ENCODE measurements at regions not wholly inside any gene's neighbourhood (a gene's known extent, or its start where the extent isn't known, plus 50 kb on each side); places are given as distances from the start of the nearest gene placed in this dataset.

GRCh38 chr13:74841123-74841522 lies 640.8 kb downstream of the TBC1D4 start:
- H3K4me1 Mint-ChIP-seq = no peaks in the 10 kb centered on the region
- ATAC-seq = no peak
- CTCF ChIA-PET = no interaction called here
- H3K9me3 Mint-ChIP-seq (ENCODE audit: low read depth) = no peaks in the 10 kb centered on the region
- no peak for DNase-seq
- no peak overlapping the region for H3K4me3 Mint-ChIP-seq
- intact Hi-C loops (cut with DNase I, micrococcal nuclease) = no loop called here
- no peak overlapping the region for H3K27ac Mint-ChIP-seq
- POLR2A ChIA-PET = no interaction called here
- H3K36me3 Mint-ChIP-seq (ENCODE audit: low read depth) = no peaks in the 10 kb centered on the region
- no peaks in the 10 kb centered on the region for H3K27me3 Mint-ChIP-seq

- Mint-ChIP-seq H3K27ac (no peak overlapping the region), H3K9me3 (ENCODE audit: low read depth) (no peaks in the 10 kb centered on the region), H3K36me3 (ENCODE audit: low read depth) (no peaks in the 10 kb centered on the region), H3K4me3 (no peak overlapping the region), H3K4me1 (no peaks in the 10 kb centered on the region), H3K27me3 (no peaks in the 10 kb centered on the region)
- ChIA-PET CTCF (no interaction called here), POLR2A (no interaction called here)
- no peak for ATAC-seq
- intact Hi-C loops (cut with DNase I, micrococcal nuclease) = no loop called here
- DNase-seq = no peak
Measured at GRCh38 chr13:74839656-74840055, 642.3 kb downstream of the TBC1D4 start.

- no peak overlapping the region for H3K4me3 Mint-ChIP-seq
- CTCF ChIA-PET = interaction anchor here (0.9 kb wide), 2 partner anchors 8 to 18 kb away, joined by 3 to 4 read pairs; no protein-coding TSS in a partner anchor
Measured at GRCh38 chr13:74838096-74838495, 643.9 kb downstream of the TBC1D4 start.

GRCh38 chr13:74836628-74837027 lies 645.3 kb downstream of the TBC1D4 start:
- no peaks in the 10 kb centered on the region for H3K9me3 Mint-ChIP-seq (ENCODE audit: low read depth)
- no peak overlapping the region for H3K27ac Mint-ChIP-seq
- intact Hi-C loops (cut with DNase I, micrococcal nuclease) = no loop called here
- no peaks in the 10 kb centered on the region for H3K4me1 Mint-ChIP-seq
- ChIA-PET POLR2A (no interaction called here), CTCF (no interaction called here)
- H3K36me3 Mint-ChIP-seq (ENCODE audit: low read depth) = no peaks in the 10 kb centered on the region
- ATAC-seq = no peak
- no peak for DNase-seq
- no peaks in the 10 kb centered on the region for H3K27me3 Mint-ChIP-seq
- no peak overlapping the region for H3K4me3 Mint-ChIP-seq

More at GRCh38 chr13:74838096-74838495, 643.9 kb downstream of the TBC1D4 start:
- intact Hi-C loops (cut with DNase I, micrococcal nuclease) = no loop called here
- DNase-seq (no peak), ATAC-seq (no peak)
- POLR2A ChIA-PET = no interaction called here
- Mint-ChIP-seq H3K27me3 (no peaks in the 10 kb centered on the region), H3K4me1 (no peaks in the 10 kb centered on the region), H3K36me3 (ENCODE audit: low read depth) (no peaks in the 10 kb centered on the region), H3K9me3 (ENCODE audit: low read depth) (no peaks in the 10 kb centered on the region), H3K27ac (no peak overlapping the region)

- intact Hi-C loops (cut with DNase I, micrococcal nuclease) = no loop called here
- Mint-ChIP-seq H3K4me3 (no peak overlapping the region), H3K9me3 (ENCODE audit: low read depth) (no peaks in the 10 kb centered on the region), H3K36me3 (ENCODE audit: low read depth) (no peaks in the 10 kb centered on the region), H3K27me3 (no peaks in the 10 kb centered on the region), H3K4me1 (no peaks in the 10 kb centered on the region), H3K27ac (no peak overlapping the region)
- ChIA-PET CTCF (no interaction called here), POLR2A (no interaction called here)
- no peak for DNase-seq
- ATAC-seq = no peak
Measured at GRCh38 chr13:74835579-74835978, 646.4 kb downstream of the TBC1D4 start.

GRCh38 chr13:74825938-74826246 lies 656.1 kb downstream of the TBC1D4 start:
- Mint-ChIP-seq H3K27ac (no peak overlapping the region), H3K9me3 (ENCODE audit: low read depth) (no peaks in the 10 kb centered on the region), H3K4me1 (no peaks in the 10 kb centered on the region), H3K36me3 (ENCODE audit: low read depth) (no peaks in the 10 kb centered on the region), H3K4me3 (no peak overlapping the region), H3K27me3 (no peaks in the 10 kb centered on the region)
- ChIA-PET POLR2A (no interaction called here), CTCF (no interaction called here)
- ATAC-seq = no peak
- intact Hi-C loops (cut with DNase I, micrococcal nuclease) = no loop called here
- DNase-seq = no peak

- intact Hi-C loops (cut with DNase I, micrococcal nuclease) = no loop called here
- Mint-ChIP-seq H3K9me3 (ENCODE audit: low read depth) (no peaks in the 10 kb centered on the region), H3K4me1 (no peaks in the 10 kb centered on the region), H3K27ac (no peak overlapping the region), H3K36me3 (ENCODE audit: low read depth) (no peaks in the 10 kb centered on the region), H3K4me3 (no peak overlapping the region), H3K27me3 (no peaks in the 10 kb centered on the region)
- CTCF ChIA-PET = interaction anchor here (0.6 to 0.7 kb wide), 2 partner anchors 561 to 1503 kb away, joined by 3 read pairs; no protein-coding TSS in a partner anchor
- ATAC-seq (no peak), DNase-seq (no peak)
- POLR2A ChIA-PET = no interaction called here
Measured at GRCh38 chr13:74825152-74825937, 656.6 kb downstream of the TBC1D4 start.

GRCh38 chr13:74820809-74821208 lies 661.2 kb downstream of the TBC1D4 start:
- H3K36me3 Mint-ChIP-seq (ENCODE audit: low read depth) = no peaks in the 10 kb centered on the region
- ATAC-seq = no peak
- peaks cover 2% of the 10 kb centered on the region for H3K27me3 Mint-ChIP-seq
- H3K4me1 Mint-ChIP-seq = no peaks in the 10 kb centered on the region
- intact Hi-C loops (cut with DNase I, micrococcal nuclease) = no loop called here
- H3K9me3 Mint-ChIP-seq (ENCODE audit: low read depth) = no peaks in the 10 kb centered on the region
- H3K27ac Mint-ChIP-seq = no peak overlapping the region
- ChIA-PET CTCF (no interaction called here), POLR2A (no interaction called here)
- no peak for DNase-seq
- no peak overlapping the region for H3K4me3 Mint-ChIP-seq

GRCh38 chr13:74819549-74819948 lies 662.4 kb downstream of the TBC1D4 start:
- ChIA-PET CTCF (interaction anchor here (1.4 kb wide), 1 partner anchor 18 kb away, joined by 4 read pairs; no protein-coding TSS in a partner anchor), POLR2A (no interaction called here)
- Mint-ChIP-seq H3K27ac (no peak overlapping the region), H3K4me1 (no peaks in the 10 kb centered on the region), H3K36me3 (ENCODE audit: low read depth) (no peaks in the 10 kb centered on the region), H3K27me3 (peaks cover 5% of the 10 kb centered on the region), H3K4me3 (no peak overlapping the region), H3K9me3 (ENCODE audit: low read depth) (no peaks in the 10 kb centered on the region)
- no peak for DNase-seq
- intact Hi-C loops (cut with DNase I, micrococcal nuclease) = no loop called here
- ATAC-seq = no peak

GRCh38 chr13:74816737-74817136 lies 665.2 kb downstream of the TBC1D4 start:
- intact Hi-C loops (cut with DNase I, micrococcal nuclease) = no loop called here
- Mint-ChIP-seq H3K36me3 (ENCODE audit: low read depth) (no peaks in the 10 kb centered on the region), H3K4me3 (no peak overlapping the region), H3K27ac (no peak overlapping the region), H3K27me3 (peaks cover 7% of the 10 kb centered on the region), H3K4me1 (no peaks in the 10 kb centered on the region), H3K9me3 (ENCODE audit: low read depth) (no peaks in the 10 kb centered on the region)
- CTCF ChIA-PET = no interaction called here
- DNase-seq (no peak), ATAC-seq (no peak)
- POLR2A ChIA-PET = no interaction called here

GRCh38 chr13:74796157-74796556 lies 662.0 kb upstream of the KLF12 start:
- CTCF ChIA-PET = no interaction called here
- POLR2A ChIA-PET = no interaction called here
- Mint-ChIP-seq H3K4me1 (no peaks in the 10 kb centered on the region), H3K27ac (no peak overlapping the region), H3K36me3 (ENCODE audit: low read depth) (no peaks in the 10 kb centered on the region), H3K4me3 (no peak overlapping the region), H3K27me3 (peaks cover 13% of the 10 kb centered on the region), H3K9me3 (ENCODE audit: low read depth) (no peaks in the 10 kb centered on the region)
- no peak for DNase-seq
- no peak for ATAC-seq
- intact Hi-C loops (cut with DNase I, micrococcal nuclease) = no loop called here

- ChIA-PET CTCF (no interaction called here), POLR2A (no interaction called here)
- Mint-ChIP-seq H3K4me3 (no peak overlapping the region), H3K27ac (no peak overlapping the region), H3K4me1 (no peaks in the 10 kb centered on the region), H3K36me3 (ENCODE audit: low read depth) (no peaks in the 10 kb centered on the region), H3K9me3 (ENCODE audit: low read depth) (no peaks in the 10 kb centered on the region), H3K27me3 (peaks cover 13% of the 10 kb centered on the region)
- intact Hi-C loops (cut with DNase I, micrococcal nuclease) = no loop called here
- ATAC-seq = no peak
- no peak for DNase-seq
Measured at GRCh38 chr13:74795526-74795925, 661.3 kb upstream of the KLF12 start.

- Mint-ChIP-seq H3K36me3 (ENCODE audit: low read depth) (no peaks in the 10 kb centered on the region), H3K27ac (no peak overlapping the region), H3K9me3 (ENCODE audit: low read depth) (no peaks in the 10 kb centered on the region), H3K4me3 (no peak overlapping the region), H3K27me3 (peaks cover 17% of the 10 kb centered on the region), H3K4me1 (no peaks in the 10 kb centered on the region)
- ATAC-seq = no peak
- intact Hi-C loops (cut with DNase I, micrococcal nuclease) = no loop called here
- ChIA-PET POLR2A (no interaction called here), CTCF (no interaction called here)
- DNase-seq = no peak
Measured at GRCh38 chr13:74794582-74794981, 660.4 kb upstream of the KLF12 start.

Data from activated CD4-positive, alpha-beta T cell treated with anti-CD3 and anti-CD28 coated beads for 36 hours (primary cell).